NT2/D1 (cell line): ENCODE measurements at regions not wholly inside any gene's neighbourhood (a gene's known extent, or its start where the extent isn't known, plus 50 kb on each side); places are given as distances from the start of the nearest gene placed in this dataset.

Experiments
- DNase-seq: peaks from one replicate; pipeline ENCODE4 v3.0.0-alpha.2; 2011; ENCODE audit warnings: low read depth, low spot score
- H3K27me3 ChIP-seq: 2 replicates; pipeline ENCODE4 v1.6.0; 2011; ENCODE audit warnings: mild to moderate bottlenecking; ENCODE audit not compliant: insufficient read length, insufficient read depth
- H3K36me3 ChIP-seq: 2 replicates; pipeline ENCODE4 v1.6.1; 2011; ENCODE audit warnings: mild to moderate bottlenecking, low read length, mixed read lengths; ENCODE audit not compliant: insufficient read depth, insufficient read length
- H3K4me1 ChIP-seq: 2 replicates; pipeline ENCODE4 v1.5.1; 2011; ENCODE audit not compliant: insufficient read depth, insufficient read length
- H3K4me3 ChIP-seq: 2 replicates; pipeline ENCODE4 v1.5.1; 2011; ENCODE audit warnings: low read depth; ENCODE audit not compliant: insufficient read length
- H3K9ac ChIP-seq: 2 replicates; pipeline ENCODE4 v1.6.0; 2011; ENCODE audit warnings: low read depth; ENCODE audit not compliant: insufficient read length
- H3K9me3 ChIP-seq: 2 replicates; pipeline ENCODE4 v1.5.1; 2011; ENCODE audit warnings: mild to moderate bottlenecking, low read length; ENCODE audit not compliant: insufficient read depth
- SUZ12 ChIP-seq: IDR thresholded peaks from 2 replicates; pipeline ENCODE4 v1.6.1; 2011; ENCODE audit not compliant: insufficient read length, insufficient read depth; ENCODE audit errors: extremely low read depth
- YY1 ChIP-seq: IDR thresholded peaks from 2 replicates; pipeline ENCODE4 v1.6.1; 2011; ENCODE audit not compliant: insufficient read length, insufficient read depth
- ZNF274 ChIP-seq: IDR thresholded peaks from 2 replicates; pipeline ENCODE4 v1.6.1; 2011; ENCODE audit warnings: mild to moderate bottlenecking, low read depth, low read length

- H3K4me3 ChIP-seq: no peak overlapping the region
- H3K27me3 ChIP-seq: no peaks in the 10 kb centered on the region
- TF ChIP-seq SUZ12: no peak
- H3K9ac ChIP-seq: no peak overlapping the region
- no peaks in the 10 kb centered on the region for H3K4me1 ChIP-seq
- H3K36me3 ChIP-seq: no peaks in the 10 kb centered on the region
- no peak for DNase-seq
- H3K9me3 ChIP-seq: no peaks in the 10 kb centered on the region
These were observed 123.2 kb upstream of the BTBD3 start for GRCh38 chr20:11794525-11794924.

DNA sequence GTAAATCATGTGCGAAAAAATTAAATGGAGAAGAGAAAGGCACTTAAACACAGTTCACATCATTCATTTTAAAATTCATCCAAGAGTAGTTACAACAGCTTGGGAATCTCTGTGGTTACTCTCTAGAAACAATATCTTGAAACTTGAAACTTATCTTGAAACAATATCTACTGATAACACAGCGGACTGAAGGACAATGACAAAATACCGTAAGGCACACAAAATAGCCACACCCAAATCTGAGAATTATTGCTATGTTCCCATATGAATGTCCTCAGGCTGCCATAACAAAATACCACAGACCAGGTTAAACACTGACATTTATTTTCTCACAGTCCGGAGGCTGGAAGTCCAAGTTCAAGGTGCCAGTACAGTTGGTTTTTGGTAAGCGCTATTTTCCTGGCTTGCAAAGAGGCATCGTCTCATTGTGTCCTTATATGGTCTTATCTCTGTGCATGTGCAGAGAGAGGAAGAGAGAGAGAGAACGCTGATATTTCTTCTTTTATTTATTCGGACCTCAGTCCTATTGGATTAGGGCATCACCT lies 122.5 kb upstream of the BTBD3 start:
- DNase-seq: no peak
- H3K4me1 ChIP-seq: no peaks in the 10 kb centered on the region
- H3K4me3 ChIP-seq: no peak overlapping the region
- no peak overlapping the region for H3K9ac ChIP-seq
- H3K9me3 ChIP-seq: no peaks in the 10 kb centered on the region
- no peaks in the 10 kb centered on the region for H3K27me3 ChIP-seq
- H3K36me3 ChIP-seq: no peaks in the 10 kb centered on the region
- TF ChIP-seq ZNF274 (no peak), SUZ12 (no peak), YY1 (no peak)

DNA sequence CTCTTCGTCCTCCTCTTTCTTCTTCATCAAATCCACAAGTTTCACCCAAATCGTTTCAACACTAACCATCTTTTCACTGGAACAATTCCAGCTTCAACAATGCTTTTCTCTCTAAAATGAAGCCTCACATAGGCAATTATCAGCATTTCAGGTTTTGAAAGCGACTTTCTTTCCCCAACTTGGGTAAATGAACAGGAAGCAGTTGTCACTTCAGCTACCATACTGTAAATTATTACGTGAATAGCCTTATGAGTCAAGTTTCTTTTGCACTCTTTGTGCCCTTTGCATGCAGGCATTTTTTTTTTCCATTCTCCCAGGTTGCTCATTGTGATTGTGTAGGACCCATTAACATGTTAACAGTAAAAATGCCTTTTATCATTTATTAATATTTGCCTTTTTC lies 121.7 kb upstream of the BTBD3 start:
- Histone ChIP-seq H3K4me3 (no peak overlapping the region), H3K27me3 (no peaks in the 10 kb centered on the region), H3K9ac (no peak overlapping the region), H3K9me3 (no peaks in the 10 kb centered on the region), H3K4me1 (no peaks in the 10 kb centered on the region), H3K36me3 (no peaks in the 10 kb centered on the region)
- DNase-seq: no peak
- TF ChIP-seq SUZ12 (no peak), ZNF274 (no peak), YY1 (no peak)

GRCh38 chr20:11797156-11797555 lies 120.5 kb upstream of the BTBD3 start:
- TF ChIP-seq YY1: no peak
- no peak for TF ChIP-seq SUZ12
- no peak for TF ChIP-seq ZNF274
- H3K27me3 ChIP-seq: no peaks in the 10 kb centered on the region

DNA sequence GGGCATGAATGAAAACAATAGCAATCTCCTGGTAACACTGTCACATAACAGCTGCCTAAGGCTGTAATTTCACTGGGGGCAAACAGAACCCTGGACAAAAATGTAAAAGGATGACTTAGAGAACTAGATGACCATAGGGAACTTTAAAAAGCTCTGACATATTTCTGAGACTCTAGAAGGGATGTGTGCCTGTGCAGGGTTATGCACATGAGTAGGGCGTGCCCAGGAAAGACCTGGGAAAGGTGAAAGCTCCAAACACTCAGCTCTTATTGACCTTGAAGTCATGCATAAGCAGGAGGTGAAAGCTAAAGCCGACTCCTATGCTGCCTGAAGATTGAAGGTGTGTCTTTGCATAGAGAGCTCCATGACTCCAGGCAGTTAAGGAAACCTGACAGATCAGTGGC lies 118.4 kb upstream of the BTBD3 start:
- H3K9ac ChIP-seq: no peak overlapping the region
- TF ChIP-seq SUZ12 (no peak), ZNF274 (no peak), YY1 (no peak)
- H3K27me3 ChIP-seq: no peaks in the 10 kb centered on the region
- H3K4me3 ChIP-seq: no peak overlapping the region
- H3K4me1 ChIP-seq: no peaks in the 10 kb centered on the region
- H3K9me3 ChIP-seq: no peaks in the 10 kb centered on the region
- no peak for DNase-seq
- no peaks in the 10 kb centered on the region for H3K36me3 ChIP-seq

More at GRCh38 chr20:11797156-11797555, 120.5 kb upstream of the BTBD3 start:
- Histone ChIP-seq H3K9me3 (no peaks in the 10 kb centered on the region), H3K4me1 (no peaks in the 10 kb centered on the region), H3K4me3 (no peak overlapping the region), H3K9ac (no peak overlapping the region), H3K36me3 (no peaks in the 10 kb centered on the region)
- no peak for DNase-seq

GRCh38 chr20:11807054-11808048 lies 110.3 kb upstream of the BTBD3 start:
- no peak for DNase-seq
- Histone ChIP-seq H3K4me3 (no peak overlapping the region), H3K27me3 (no peaks in the 10 kb centered on the region), H3K4me1 (no peaks in the 10 kb centered on the region), H3K36me3 (no peaks in the 10 kb centered on the region), H3K9ac (no peak overlapping the region), H3K9me3 (no peaks in the 10 kb centered on the region)
- no peak for TF ChIP-seq ZNF274
- no peak for TF ChIP-seq SUZ12
- TF ChIP-seq YY1: no peak

GRCh38 chr20:11808841-11809240 lies 108.9 kb upstream of the BTBD3 start:
- no peak for TF ChIP-seq YY1
- no peak for TF ChIP-seq SUZ12
- no peak for TF ChIP-seq ZNF274
- no peaks in the 10 kb centered on the region for H3K9me3 ChIP-seq
- no peaks in the 10 kb centered on the region for H3K27me3 ChIP-seq
- no peaks in the 10 kb centered on the region for H3K4me1 ChIP-seq
- DNase-seq: no peak
- no peak overlapping the region for H3K4me3 ChIP-seq
- H3K36me3 ChIP-seq: no peaks in the 10 kb centered on the region
- H3K9ac ChIP-seq: no peak overlapping the region
